HL-60 (cell line): ENCODE measurements at regions not wholly inside any gene's neighbourhood (a gene's known extent, or its start where the extent isn't known, plus 50 kb on each side); places are given as distances from the start of the nearest gene placed in this dataset.

Experiments used
- DNase-seq, 2 experiments: peaks; one replicate each; pipeline ENCODE4 v3.0.0-alpha.2; 2010 to 2020; ENCODE audit warnings: low read depth in 1 of 2, low spot score in 1 of 2
- H3K27ac ChIP-seq: fragments of 250-450 bp; sonication (Bioruptor Pico); replicated peaks from 2 replicates; pipeline ENCODE4 v1.5.1; 2020; ENCODE audit warnings: mild to moderate bottlenecking, moderate library complexity
- H3K27me3 ChIP-seq: fragments of 250-450 bp; sonication (Bioruptor Pico); 2 replicates; pipeline ENCODE4 v1.5.1; 2021; ENCODE audit warnings: mild to moderate bottlenecking, moderate library complexity; ENCODE audit not compliant: insufficient read depth, poor library complexity, severe bottlenecking
- H3K4me3 ChIP-seq: replicated peaks from 2 replicates; pipeline ENCODE4 v1.5.1; 2011; ENCODE audit warnings: mild to moderate bottlenecking, control low read depth, low read length; ENCODE audit not compliant: insufficient read depth
- GABPA ChIP-seq: IDR thresholded peaks from 2 replicates; pipeline ENCODE4 v1.6.1; 2012; ENCODE audit warnings: low read depth
- POLR2AphosphoS5 ChIP-seq: IDR thresholded peaks from 2 replicates; pipeline ENCODE4 v1.6.1; 2012; ENCODE audit warnings: low read depth
- SPI1 ChIP-seq: IDR thresholded peaks from 2 replicates; pipeline ENCODE4 v1.6.1; 2012; ENCODE audit warnings: low read depth, mild to moderate bottlenecking, borderline replicate concordance
- TF ChIP-seq, protein P1 (sequence below): IDR thresholded peaks from 2 replicates; pipeline ENCODE4 v1.6.1; 2012; ENCODE audit warnings: low read depth; ENCODE audit not compliant: insufficient replicate concordance
- TF ChIP-seq, protein P2 (sequence below): IDR thresholded peaks from one replicate; pipeline ENCODE4 v1.5.1; 2011; ENCODE audit warnings: low read length, control low read depth, inconsistent platforms; ENCODE audit not compliant: insufficient read depth

- H3K27ac ChIP-seq = no peak overlapping the region
- H3K4me3 ChIP-seq = no peak overlapping the region
- TF ChIP-seq, protein P1, sequence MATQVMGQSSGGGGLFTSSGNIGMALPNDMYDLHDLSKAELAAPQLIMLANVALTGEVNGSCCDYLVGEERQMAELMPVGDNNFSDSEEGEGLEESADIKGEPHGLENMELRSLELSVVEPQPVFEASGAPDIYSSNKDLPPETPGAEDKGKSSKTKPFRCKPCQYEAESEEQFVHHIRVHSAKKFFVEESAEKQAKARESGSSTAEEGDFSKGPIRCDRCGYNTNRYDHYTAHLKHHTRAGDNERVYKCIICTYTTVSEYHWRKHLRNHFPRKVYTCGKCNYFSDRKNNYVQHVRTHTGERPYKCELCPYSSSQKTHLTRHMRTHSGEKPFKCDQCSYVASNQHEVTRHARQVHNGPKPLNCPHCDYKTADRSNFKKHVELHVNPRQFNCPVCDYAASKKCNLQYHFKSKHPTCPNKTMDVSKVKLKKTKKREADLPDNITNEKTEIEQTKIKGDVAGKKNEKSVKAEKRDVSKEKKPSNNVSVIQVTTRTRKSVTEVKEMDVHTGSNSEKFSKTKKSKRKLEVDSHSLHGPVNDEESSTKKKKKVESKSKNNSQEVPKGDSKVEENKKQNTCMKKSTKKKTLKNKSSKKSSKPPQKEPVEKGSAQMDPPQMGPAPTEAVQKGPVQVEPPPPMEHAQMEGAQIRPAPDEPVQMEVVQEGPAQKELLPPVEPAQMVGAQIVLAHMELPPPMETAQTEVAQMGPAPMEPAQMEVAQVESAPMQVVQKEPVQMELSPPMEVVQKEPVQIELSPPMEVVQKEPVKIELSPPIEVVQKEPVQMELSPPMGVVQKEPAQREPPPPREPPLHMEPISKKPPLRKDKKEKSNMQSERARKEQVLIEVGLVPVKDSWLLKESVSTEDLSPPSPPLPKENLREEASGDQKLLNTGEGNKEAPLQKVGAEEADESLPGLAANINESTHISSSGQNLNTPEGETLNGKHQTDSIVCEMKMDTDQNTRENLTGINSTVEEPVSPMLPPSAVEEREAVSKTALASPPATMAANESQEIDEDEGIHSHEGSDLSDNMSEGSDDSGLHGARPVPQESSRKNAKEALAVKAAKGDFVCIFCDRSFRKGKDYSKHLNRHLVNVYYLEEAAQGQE = no peak
- no peak for TF ChIP-seq POLR2AphosphoS5
- TF ChIP-seq GABPA = no peak
- TF ChIP-seq, protein P2, sequence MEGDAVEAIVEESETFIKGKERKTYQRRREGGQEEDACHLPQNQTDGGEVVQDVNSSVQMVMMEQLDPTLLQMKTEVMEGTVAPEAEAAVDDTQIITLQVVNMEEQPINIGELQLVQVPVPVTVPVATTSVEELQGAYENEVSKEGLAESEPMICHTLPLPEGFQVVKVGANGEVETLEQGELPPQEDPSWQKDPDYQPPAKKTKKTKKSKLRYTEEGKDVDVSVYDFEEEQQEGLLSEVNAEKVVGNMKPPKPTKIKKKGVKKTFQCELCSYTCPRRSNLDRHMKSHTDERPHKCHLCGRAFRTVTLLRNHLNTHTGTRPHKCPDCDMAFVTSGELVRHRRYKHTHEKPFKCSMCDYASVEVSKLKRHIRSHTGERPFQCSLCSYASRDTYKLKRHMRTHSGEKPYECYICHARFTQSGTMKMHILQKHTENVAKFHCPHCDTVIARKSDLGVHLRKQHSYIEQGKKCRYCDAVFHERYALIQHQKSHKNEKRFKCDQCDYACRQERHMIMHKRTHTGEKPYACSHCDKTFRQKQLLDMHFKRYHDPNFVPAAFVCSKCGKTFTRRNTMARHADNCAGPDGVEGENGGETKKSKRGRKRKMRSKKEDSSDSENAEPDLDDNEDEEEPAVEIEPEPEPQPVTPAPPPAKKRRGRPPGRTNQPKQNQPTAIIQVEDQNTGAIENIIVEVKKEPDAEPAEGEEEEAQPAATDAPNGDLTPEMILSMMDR = no peak
- no peak for TF ChIP-seq SPI1
- no peaks in the 10 kb centered on the region for H3K27me3 ChIP-seq
- no peak for DNase-seq
Measured at GRCh38 chr12:5168148-5168547, 124.5 kb downstream of the KCNA5 start.

DNA sequence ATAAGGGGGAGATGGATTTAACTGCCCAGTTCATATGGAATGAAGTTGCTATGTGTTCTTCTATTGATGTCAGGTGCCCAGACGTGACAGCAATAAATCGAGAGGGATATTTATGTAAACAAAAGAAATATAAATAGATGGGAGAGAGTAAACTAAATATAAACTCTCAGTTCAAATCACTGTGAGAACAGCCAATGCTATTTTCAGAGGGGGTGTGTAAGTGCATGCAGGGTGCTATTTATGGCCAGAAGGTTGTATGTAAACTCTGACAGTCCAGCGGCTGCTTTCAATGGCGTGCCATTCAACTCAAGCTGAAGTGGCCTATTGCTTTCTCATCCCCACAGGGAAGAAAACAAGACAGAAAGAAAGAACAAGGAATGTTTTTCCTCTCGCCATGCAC, 127.2 kb downstream of the KCNA5 start:
- TF ChIP-seq, protein P2 = no peak
- TF ChIP-seq GABPA (no peak), SPI1 (no peak), POLR2AphosphoS5 (no peak)
- TF ChIP-seq, protein P1 = no peak
- DNase-seq = no peak
- no peak overlapping the region for H3K27ac ChIP-seq
- no peaks in the 10 kb centered on the region for H3K27me3 ChIP-seq
- no peak overlapping the region for H3K4me3 ChIP-seq

- TF ChIP-seq, protein P2 = peak; percentile 3
- TF ChIP-seq, protein P1 = no peak
- Histone ChIP-seq H3K27me3 (no peaks in the 10 kb centered on the region), H3K27ac (no peak overlapping the region), H3K4me3 (no peak overlapping the region)
- peak in 1 of 2 experiments; percentile 3 for DNase-seq
Measured at GRCh38 chr12:5171701-5172100, 128.0 kb downstream of the KCNA5 start.
